ENCODE measurements at regions not wholly inside any gene's neighbourhood (a gene's known extent, or its start where the extent isn't known, plus 50 kb on each side); places are given as distances from the start of the nearest gene placed in this dataset.

- TF ChIP-seq ZNF143 (CRISPR knock-in tag; IDR thresholded peaks at IDR 0.05) (no peak), KDM5B (CRISPR knock-in tag; IDR thresholded peaks at IDR 0.05; ENCODE audit: borderline replicate concordance) (no peak), GLMP (CRISPR knock-in tag; IDR thresholded peaks at IDR 0.05; ENCODE audit: borderline replicate concordance) (no peak), SNAPC5 (CRISPR knock-in tag; IDR thresholded peaks at IDR 0.05; ENCODE audit: borderline replicate concordance) (no peak), EZH2 (conservative IDR thresholded peaks at IDR 0.05; ENCODE audit: low read depth, low read length) (no peak), MZF1 (CRISPR knock-in tag; IDR thresholded peaks at IDR 0.05; ENCODE audit: borderline replicate concordance) (no peak), KDM1A (CRISPR knock-in tag; IDR thresholded peaks at IDR 0.05) (no peak), ZNF382 (CRISPR knock-in tag; IDR thresholded peaks at IDR 0.05; ENCODE audit: borderline replicate concordance) (no peak), ATF1 (CRISPR knock-in tag; IDR thresholded peaks at IDR 0.05) (no peak), ADNP (CRISPR knock-in tag; IDR thresholded peaks at IDR 0.05) (no peak)
These were observed 1151.7 kb upstream of the LRRN3 start (continued) for GRCh38 chr7:109939207-109939606.

GRCh38 chr7:109945820-109946518 lies 1145.0 kb upstream of the LRRN3 start:
- Histone ChIP-seq H3K27me3 (ENCODE audit: control insufficient read depth in 1 of 2, insufficient read depth in 2 of 2, low read length in 2 of 2) (no peaks in the 10 kb centered on the region), H3K9ac (ENCODE audit: insufficient read depth, low read depth, low read length) (no peak overlapping the region), H3K9me3 (ENCODE audit: low read length) (no peaks in the 10 kb centered on the region; the same call in 1 of the 2 replicates), H3K4me3 (replicated peaks in 1 of 3; ENCODE audit: insufficient read depth in 1 of 3, low read depth in 2 of 3, low read length in 3 of 3) (no peak overlapping the region), H3K4me1 (ENCODE audit: insufficient read depth, low read length) (no peaks in the 10 kb centered on the region), H2AFZ (ENCODE audit: low read length) (no peak overlapping the region), H3K4me2 (ENCODE audit: low read depth, low read length) (no peak overlapping the region), H3K27ac (ENCODE audit: extremely low read length, insufficient read depth, low read length) (no peak overlapping the region), H3K36me3 (replicated peaks in 1 of 2; ENCODE audit: control insufficient read depth in 1 of 2, insufficient read depth in 2 of 2, low read length in 2 of 2) (no peaks in the 10 kb centered on the region), H4K20me1 (ENCODE audit: insufficient read depth, low read length) (no peaks in the 10 kb centered on the region), H3K79me2 (ENCODE audit: insufficient read depth, low read length) (no peaks in the 10 kb centered on the region)
- ATAC-seq (no peak), DNase-seq (ENCODE audit: low spot score) (no peak), FAIRE-seq (no peak)
- 0% methylated on average over 4 of the region's 4 CpGs for WGBS (ENCODE audit: low lambda C conversion rate)
- intact Hi-C loops (cut with micrococcal nuclease; ENCODE audit: unreplicated experiment) (no loop called here), in situ Hi-C loops (cut with HindIII; ENCODE audit: extremely low pct_ligation_motif_present, low pct_unique_long_range_greater_than_20kb) (no loop called here)
- no peak for TF ChIP-seq ZNF670 (CRISPR knock-in tag; IDR thresholded peaks at IDR 0.05; ENCODE audit: borderline replicate concordance)
- no peak for TF ChIP-seq GFI1 (CRISPR knock-in tag; IDR thresholded peaks at IDR 0.05; ENCODE audit: borderline replicate concordance)
- no peak for TF ChIP-seq ZFP36L1 (CRISPR knock-in tag; IDR thresholded peaks at IDR 0.05)
- no peak for TF ChIP-seq BCL6 (CRISPR knock-in tag; IDR thresholded peaks at IDR 0.05)
- no peak for TF ChIP-seq SYNCRIP (IDR thresholded peaks at IDR 0.05; ENCODE audit: insufficient read depth, low read depth, low read length)
- CTCF ChIA-PET (ENCODE audit: low intra/inter-chr PET ratio, low total read pairs), result no interaction called here
- no TSS peak for BruUV-seq (replicated peaks)
- POLR2A ChIA-PET, result no interaction called here
